ENCODE measurements at regions not wholly inside any gene's neighbourhood (a gene's known extent, or its start where the extent isn't known, plus 50 kb on each side); places are given as distances from the start of the nearest gene placed in this dataset.
"Not testable (repeated sequence)": the region's sequence is repeated elsewhere in the genome, so short reads cannot be mapped to it uniquely, and the experiment has no call there.

DNA sequence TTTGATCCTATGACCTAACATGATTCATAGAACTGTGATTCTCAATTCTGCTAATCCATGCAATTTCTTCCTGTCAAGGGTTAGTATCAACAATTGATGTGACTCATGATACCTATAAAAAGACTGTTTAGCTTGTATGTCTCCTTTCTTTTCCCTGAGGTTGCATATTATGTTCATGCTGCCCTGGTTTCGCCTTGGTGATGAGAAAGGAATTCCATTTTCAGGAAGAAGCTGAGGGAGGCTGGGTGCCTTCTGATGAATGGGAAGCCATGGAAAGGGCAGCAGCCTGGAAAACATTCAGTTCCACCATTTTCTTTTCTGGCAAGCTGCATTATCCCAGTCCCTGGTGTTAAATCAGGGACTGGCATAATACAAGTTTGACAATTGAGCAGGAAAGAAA is 976.5 kb downstream of the RPA4 start:
- DNase-seq: no peak

DNA sequence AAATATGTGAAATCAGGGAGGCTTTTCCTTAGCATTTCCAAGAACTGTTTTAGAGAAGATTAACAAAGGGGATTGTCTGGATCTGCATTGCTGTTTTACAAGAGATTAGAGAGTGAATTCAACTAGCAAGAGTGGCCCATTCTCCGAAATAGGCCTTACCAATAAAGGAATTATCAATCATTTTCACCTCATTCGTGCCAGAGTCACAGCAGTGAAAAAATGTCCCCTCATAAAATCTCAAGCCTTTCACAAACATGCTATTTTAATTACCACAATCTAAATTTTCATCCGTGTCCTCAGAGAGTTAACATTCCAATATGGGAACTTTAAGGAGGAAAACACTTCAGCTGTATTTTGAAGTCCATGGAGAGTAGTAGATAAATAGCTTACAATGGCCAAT is 979.6 kb downstream of the RPA4 start:
- no peak for DNase-seq

- DNase-seq: no peak
These were observed 983.6 kb downstream of the RPA4 start for GRCh38 chrX:97867266-97867665.

DNA sequence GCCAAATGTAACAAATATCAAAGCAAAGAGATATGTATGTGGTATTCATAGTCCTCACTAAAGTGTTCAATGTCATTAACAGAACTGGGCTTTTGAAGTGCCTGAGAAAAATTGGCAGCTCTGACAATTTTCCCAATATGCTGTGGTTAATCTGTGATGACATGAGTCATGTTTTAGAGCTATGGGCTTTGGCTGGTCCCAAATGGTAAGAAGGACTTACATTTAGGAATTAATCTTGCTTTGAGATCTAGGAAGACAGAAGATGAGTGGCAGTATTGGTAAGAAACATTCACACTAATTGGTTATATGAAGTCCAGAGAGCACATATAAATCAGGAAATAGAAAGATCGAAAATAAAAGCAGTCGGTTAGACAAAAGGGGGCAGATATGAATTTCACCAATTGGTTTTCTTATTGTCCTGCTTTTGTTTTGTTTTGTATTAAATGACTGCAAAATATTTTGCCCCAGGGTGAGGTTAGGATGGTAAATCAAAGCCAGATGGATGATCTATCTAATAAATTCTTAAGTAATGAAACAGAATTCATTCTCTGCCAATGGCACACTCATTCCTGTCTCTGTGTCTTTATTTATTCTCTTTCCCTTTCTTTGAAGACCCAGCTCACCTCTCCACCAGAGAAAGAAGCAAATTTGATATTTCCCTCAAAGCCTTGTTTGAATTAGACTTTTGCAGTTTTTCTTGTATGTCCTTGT is 993.1 kb downstream of the RPA4 start:
- no peak for DNase-seq

- DNase-seq: no peak
These were observed 998.6 kb downstream of the RPA4 start for GRCh38 chrX:97882306-97882705.

GRCh38 chrX:97895751-97896150 is 1012.0 kb downstream of the RPA4 start:
- no peak for DNase-seq

GRCh38 chrX:97897998-97898397 is 1014.3 kb downstream of the RPA4 start:
- no peak for DNase-seq

- DNase-seq: no peak
These were observed 1015.1 kb downstream of the RPA4 start for GRCh38 chrX:97898798-97899197.

DNA sequence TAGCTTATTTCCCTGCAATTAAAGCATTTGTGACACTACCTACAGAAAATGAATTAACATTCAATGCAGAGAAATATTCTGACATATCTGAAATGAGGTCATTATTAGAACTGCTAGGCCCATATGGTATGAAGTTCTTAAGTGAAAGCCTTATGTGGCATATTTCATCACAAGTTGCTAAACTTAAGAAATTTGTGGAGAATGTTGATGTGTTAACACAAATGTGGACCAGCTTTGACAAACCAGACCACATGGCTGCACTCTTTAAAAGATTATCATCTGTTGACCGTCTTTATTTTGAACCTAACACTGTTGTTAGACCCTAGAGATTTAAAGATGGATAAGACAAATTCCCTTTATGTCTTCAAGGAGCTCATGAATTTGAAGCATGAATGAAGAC is 1024.1 kb downstream of the RPA4 start:
- no peak for DNase-seq

DNA sequence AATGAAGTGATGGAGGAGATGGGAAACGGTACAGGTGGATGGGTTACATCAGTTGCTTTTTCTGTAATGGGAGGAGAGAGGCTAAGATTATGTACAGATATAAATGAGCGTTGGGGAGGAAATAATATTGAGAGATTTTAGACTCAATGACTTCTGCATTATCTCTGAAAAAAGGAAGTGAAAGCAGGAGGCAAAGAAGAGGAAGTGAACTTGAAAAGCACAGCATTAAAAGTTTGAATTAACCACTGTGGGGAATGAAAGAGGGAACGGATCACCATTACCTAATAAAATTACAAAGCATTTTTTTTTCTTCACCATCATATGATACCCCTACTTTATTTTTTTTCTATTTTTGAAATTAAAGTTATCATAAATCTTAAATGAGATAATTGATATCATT is 1025.5 kb downstream of the RPA4 start:
- DNase-seq: no peak

DNA sequence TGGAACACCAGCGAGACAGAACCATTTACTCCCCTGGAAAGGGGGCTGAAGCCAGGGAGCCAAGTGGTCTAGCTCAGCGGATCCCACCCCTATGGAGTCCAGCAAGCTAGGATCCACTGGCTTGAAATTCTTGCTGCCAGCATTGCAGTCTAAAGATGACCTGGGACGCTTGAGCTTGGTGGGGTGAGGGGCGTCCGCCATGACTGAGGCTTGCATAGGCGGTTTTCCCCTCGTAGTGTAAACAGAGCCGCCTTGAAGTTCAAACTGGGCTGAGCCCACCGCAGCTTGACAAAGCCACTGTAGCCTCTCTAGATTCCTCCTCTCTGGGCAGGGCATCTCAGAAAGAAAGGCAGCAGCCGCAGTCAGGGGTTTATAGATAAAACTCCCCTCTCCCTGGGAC is 1031.7 kb downstream of the RPA4 start:
- DNase-seq: not testable (repeated sequence)

DNA sequence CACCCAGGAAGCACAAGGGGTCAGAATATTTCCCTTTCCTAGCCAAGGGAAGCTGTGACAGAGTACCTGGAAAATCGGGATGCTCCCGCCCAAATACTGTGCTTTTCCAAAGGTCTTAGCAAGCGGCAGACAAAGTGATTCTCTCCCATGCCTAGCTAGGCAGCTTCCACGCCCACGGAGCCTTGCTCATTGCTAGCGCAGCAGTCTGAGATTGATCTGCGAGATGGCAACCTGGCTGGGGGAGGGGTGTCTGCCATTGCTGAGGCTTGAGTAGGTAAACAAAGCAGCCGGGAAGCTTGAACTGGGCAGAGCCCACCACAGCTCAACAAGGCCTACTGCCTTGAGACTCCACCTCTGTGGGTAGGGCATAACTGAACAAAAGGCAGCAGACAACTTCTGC is 1037.5 kb downstream of the RPA4 start:
- DNase-seq: not testable (repeated sequence)

DNA sequence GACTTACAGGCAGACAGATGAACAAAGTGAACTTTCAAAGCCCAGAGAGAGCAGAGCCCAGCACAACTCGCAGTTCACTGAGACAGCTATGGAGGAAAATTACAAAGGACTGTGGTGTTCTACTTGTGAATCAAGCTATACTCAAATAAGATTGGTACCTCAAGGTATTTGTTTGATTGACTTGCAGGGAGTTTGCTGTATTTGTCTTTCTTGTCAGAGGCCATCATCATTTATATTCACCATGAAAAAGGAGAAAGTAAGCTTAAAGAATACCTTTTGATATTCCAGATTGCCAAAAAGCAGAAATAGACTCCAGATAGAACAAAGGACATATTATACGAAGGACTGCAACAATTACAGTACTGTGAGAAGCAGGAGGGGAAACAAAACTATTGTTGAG is 1047.9 kb downstream of the RPA4 start:
- no peak for DNase-seq

DNA sequence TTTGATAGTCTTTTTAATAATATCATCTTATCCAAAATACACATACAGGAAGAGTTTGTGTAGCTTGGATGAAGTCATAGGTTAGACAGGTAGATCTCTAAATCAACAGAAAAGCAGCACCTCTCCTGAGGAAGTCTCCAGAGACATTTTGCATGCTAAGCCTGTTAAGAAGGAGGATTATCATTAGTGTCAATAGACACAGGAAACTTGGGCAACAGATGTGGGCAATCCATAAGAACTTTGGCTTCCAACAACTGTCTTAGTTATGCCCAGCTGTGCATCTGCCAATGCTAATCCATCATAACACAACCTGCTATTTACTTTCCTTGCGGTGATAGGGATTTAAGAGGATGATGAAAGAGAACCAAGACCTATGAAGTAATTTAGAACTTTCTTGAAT is 1052.6 kb downstream of the RPA4 start:
- DNase-seq: no peak

DNA sequence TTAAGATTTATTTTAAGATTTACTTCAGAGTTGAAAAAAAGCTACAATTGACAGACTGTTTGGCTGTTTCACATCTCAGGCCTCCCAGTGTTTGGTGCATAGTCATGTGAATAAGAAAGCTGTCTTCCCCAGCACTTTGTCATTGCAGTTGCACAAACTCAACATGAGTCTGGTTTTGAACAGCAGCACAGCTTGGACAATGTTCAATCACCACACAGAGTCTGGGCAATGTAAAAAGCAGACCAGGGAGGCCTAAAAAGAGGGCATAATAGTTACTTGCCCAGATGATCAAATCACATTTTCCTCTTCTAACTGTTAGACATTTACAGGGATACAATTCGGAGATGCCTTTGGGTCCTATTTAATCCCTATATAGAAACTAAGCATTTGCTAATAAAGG is 1055.0 kb downstream of the RPA4 start:
- no peak for DNase-seq

- no peak for DNase-seq
These were observed 1084.9 kb downstream of the RPA4 start for GRCh38 chrX:97968376-97969163.

GRCh38 chrX:97984641-97985040 is 1100.9 kb downstream of the RPA4 start:
- no peak for DNase-seq

DNA sequence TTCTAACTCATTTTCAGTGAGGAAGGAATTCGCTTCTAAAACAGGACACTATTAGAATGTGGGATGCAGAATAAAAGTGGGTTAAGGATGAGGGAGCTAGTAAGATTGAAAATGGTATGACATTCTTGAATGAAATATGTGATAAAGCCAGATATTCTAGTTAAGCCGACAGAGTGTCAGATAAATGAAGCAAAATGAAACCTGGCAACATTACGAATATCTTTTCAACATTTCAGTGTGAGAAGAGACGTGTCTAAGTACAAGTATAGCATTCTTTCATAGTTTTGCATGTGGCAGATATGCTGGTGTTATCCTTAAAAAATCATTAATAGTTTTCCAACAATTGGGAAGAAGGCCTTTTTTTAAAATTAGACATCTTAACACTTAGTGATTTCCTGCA is 1101.4 kb downstream of the RPA4 start:
- DNase-seq: no peak

DNA sequence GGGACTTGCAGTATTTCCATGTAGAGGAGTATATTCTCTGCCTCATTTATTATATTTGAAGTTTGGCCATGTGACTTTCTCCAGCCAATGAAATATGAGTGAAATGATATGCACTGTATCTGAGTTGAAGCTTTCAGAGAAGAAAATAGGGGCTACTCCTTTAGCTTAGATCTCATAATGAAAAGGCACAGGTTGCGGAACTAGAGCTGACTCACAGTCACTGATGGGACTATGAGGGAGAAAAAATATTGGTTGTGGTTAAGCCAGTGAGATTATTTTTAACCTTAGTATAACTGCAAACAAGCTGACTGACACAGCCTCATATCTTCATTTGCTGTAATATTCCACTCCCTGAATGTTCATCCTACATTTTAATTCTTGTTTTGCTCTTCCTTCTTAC is 1104.3 kb downstream of the RPA4 start:
- DNase-seq: no peak

DNA sequence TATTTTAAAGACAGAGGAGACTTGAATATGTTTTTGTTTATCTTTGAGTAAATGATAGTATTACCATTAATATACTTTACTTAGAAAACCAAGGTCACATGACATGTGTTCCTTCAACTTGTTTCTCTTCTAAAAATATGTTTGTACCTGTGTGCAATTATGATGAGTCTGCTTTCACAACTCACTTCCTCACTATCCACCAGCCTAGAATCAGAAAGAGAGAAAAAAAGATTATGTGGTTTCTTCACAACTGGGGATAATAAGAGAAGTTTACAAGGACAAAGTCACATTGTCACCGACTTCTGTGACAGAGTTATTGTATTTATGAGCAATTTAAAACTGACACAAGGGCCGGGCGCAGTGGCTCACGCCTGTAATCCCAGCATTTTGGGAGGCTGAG is 1112.1 kb downstream of the RPA4 start:
- no peak for DNase-seq

- no peak for DNase-seq
These were observed 1145.0 kb downstream of the RPA4 start for GRCh38 chrX:98028691-98029090.

- DNase-seq: no peak
These were observed 1146.2 kb downstream of the RPA4 start for GRCh38 chrX:98029861-98030260.

- no peak for DNase-seq
These were observed 1173.5 kb downstream of the RPA4 start for GRCh38 chrX:98057176-98057575.

GRCh38 chrX:98065151-98065550 is 1181.4 kb downstream of the RPA4 start:
- no peak for DNase-seq

- no peak for DNase-seq
These were observed 1183.9 kb downstream of the RPA4 start for GRCh38 chrX:98067611-98068010.

Measured in activated CD4-positive, alpha-beta T cell treated with anti-CD3 and anti-CD28 coated beads, Interleukin-2, amount 50 U/mL, for 48 hours (primary cell).